Cardiac muscle cell (in vitro differentiated cells and primary cell): ENCODE measurements at regions not wholly inside any gene's neighbourhood (a gene's known extent, or its start where the extent isn't known, plus 50 kb on each side); places are given as distances from the start of the nearest gene placed in this dataset.

Experiments used
- DNase-seq, 2 donors: peaks; one replicate each; pipeline versions ENCODE4 v3.0.0 to v3.0.0-alpha.2; 2010 to 2017; ENCODE audit warnings: low read depth in 1 of 2, low spot score in 1 of 2
- H3K27ac ChIP-seq: fragments of 200-600 bp; sonication (generic); 2 replicates; pipeline ENCODE4 v1.5.1; 2016
- H3K27me3 ChIP-seq: fragments of 200-600 bp; sonication (generic); 2 replicates; pipeline ENCODE4 v1.6.0; 2016; ENCODE audit warnings: control low read depth
- H3K36me3 ChIP-seq: fragments of 200-600 bp; sonication (generic); 2 replicates; pipeline ENCODE4 v1.5.1; 2016; ENCODE audit warnings: control low read depth
- H3K4me1 ChIP-seq: fragments of 200-600 bp; sonication (generic); 2 replicates; pipeline ENCODE4 v1.8.1; 2017; ENCODE audit warnings: low read depth, mild to moderate bottlenecking, mixed run types
- H3K4me3 ChIP-seq: fragments of 200-600 bp; sonication (generic); 2 replicates; pipeline ENCODE4 v1.5.1; 2016; ENCODE audit warnings: mild to moderate bottlenecking
- H3K9me3 ChIP-seq: fragments of 200-600 bp; sonication (generic); 2 replicates; pipeline ENCODE4 v1.5.1; 2017; ENCODE audit warnings: low read depth, mild to moderate bottlenecking, control low read depth
- TF ChIP-seq, protein P1 (sequence below): IDR thresholded peaks from 2 replicates; pipeline ENCODE4 v1.5.1; 2012; ENCODE audit warnings: low read depth, mild to moderate bottlenecking, low read length

DNA sequence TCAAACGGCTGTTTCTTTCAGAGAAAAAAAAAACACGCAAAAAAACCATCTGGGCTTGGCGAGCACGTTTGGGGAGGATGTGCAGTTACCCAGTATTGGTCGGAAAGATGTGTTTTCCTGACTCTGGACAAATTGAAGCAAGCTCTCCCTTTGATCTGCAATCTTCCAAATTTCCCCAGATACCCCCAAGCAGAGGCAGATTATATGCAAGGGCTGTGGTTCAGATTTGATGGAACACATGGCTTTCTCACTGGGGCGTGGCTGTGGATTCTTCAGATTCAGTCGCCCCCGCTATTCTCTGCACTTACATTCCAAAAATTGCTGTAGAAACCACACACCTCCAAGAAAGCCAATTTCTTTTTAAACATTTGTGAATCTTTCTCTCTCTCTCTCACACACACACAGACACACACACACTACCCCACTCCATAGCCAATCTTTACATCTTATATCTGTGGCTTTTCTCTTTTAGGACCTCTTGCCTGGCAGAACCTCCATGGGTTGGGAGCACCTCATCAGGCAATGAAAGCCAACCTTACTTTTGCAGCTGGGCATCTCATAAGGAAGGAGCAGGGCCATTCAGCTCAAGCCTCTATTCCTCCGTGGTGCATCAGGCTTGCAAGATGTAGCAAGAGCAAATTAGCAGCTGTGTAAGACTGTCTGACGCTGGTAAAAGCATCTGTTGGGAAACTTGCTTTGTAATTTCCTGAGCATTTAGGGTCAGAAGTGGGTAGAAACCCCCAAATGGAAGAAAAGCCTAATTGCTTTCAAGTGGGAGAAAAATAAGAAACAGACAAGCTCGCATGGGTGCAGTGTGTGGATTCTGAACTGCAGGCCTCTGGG is 103.9 kb upstream of the FAM20A start:
- Histone ChIP-seq H3K27ac (no peak overlapping the region), H3K27me3 (no peaks in the 10 kb centered on the region), H3K4me3 (no peak overlapping the region), H3K36me3 (no peaks in the 10 kb centered on the region), H3K9me3 (no peaks in the 10 kb centered on the region), H3K4me1 (peaks cover 17% of the 10 kb centered on the region)
- peak in 1 of 2 donors; percentile 85 for DNase-seq
- TF ChIP-seq, protein P1, sequence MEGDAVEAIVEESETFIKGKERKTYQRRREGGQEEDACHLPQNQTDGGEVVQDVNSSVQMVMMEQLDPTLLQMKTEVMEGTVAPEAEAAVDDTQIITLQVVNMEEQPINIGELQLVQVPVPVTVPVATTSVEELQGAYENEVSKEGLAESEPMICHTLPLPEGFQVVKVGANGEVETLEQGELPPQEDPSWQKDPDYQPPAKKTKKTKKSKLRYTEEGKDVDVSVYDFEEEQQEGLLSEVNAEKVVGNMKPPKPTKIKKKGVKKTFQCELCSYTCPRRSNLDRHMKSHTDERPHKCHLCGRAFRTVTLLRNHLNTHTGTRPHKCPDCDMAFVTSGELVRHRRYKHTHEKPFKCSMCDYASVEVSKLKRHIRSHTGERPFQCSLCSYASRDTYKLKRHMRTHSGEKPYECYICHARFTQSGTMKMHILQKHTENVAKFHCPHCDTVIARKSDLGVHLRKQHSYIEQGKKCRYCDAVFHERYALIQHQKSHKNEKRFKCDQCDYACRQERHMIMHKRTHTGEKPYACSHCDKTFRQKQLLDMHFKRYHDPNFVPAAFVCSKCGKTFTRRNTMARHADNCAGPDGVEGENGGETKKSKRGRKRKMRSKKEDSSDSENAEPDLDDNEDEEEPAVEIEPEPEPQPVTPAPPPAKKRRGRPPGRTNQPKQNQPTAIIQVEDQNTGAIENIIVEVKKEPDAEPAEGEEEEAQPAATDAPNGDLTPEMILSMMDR = no peak

DNA sequence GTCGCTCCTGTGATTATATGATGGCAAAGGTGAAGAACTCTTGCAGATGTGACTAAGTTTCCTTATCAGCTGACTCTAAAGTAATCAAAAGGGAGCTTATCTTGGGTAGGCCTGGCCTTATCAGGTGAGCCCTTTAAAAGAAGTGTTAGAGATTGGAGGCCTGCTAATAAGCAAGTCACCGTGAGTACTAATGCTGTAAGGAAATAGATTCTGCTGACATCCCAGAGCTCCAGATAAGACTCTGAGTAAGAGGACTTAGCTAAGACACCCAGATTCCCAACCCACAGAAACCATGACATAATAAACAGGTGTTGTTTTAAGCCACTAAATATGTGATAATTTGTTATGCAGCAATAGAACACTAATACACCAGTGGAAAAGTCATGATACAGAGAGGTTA is 99.9 kb upstream of the FAM20A start:
- Histone ChIP-seq H3K9me3 (no peaks in the 10 kb centered on the region), H3K27me3 (no peaks in the 10 kb centered on the region), H3K36me3 (no peaks in the 10 kb centered on the region), H3K4me3 (no peak overlapping the region), H3K4me1 (peaks cover 19% of the 10 kb centered on the region), H3K27ac (peak overlapping the region; percentile 15)
- DNase-seq = peak; percentile 11 to 41
- TF ChIP-seq, protein P1 = no peak

DNA sequence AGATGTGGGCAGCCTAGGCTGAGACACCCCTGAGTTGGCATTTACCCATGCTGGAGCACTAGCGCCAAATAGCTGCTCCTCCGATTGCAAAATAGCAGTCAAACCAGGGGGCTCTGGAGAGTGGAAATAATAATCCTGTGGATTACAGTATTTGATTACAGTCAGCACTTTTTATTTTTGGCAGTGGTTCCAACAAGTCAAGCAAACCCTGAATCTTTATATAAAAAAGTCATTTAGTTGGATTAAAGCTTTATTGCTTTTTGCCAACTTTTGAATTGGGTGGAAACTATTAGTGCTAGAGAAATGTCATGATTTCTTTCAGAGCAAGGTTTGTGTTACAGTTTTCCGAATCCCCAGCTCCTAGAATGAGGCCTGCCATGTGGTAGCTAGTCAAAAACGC is 99.3 kb upstream of the FAM20A start:
- Histone ChIP-seq H3K4me1 (peaks cover 19% of the 10 kb centered on the region), H3K4me3 (no peak overlapping the region), H3K9me3 (no peaks in the 10 kb centered on the region), H3K27ac (peak overlapping the region; percentile 15), H3K36me3 (no peaks in the 10 kb centered on the region), H3K27me3 (no peaks in the 10 kb centered on the region)
- TF ChIP-seq, protein P1 = no peak
- no peak for DNase-seq

DNA sequence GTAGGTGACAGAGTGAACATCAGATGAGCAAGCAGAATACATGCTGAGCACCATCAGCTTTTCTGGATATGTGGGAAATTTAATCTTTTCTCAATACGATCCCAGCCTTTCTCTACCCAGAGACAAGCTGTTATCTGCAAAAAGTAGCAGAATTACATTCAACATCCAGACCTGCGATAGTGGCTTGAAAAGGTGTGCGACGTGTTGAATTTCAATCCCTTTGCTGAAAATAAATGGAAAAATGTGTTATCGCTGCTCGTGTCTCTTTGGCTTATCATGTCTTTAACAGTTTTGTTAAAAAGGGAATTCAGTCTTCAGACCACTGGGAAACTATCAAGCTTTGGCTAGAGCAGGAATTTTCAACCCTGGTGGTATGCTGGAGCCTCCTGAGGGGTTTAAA is 98.8 kb upstream of the FAM20A start:
- no peak overlapping the region for H3K4me3 ChIP-seq
- H3K27ac ChIP-seq = no peak overlapping the region
- no peaks in the 10 kb centered on the region for H3K9me3 ChIP-seq
- no peak for DNase-seq
- peaks cover 19% of the 10 kb centered on the region for H3K4me1 ChIP-seq
- no peaks in the 10 kb centered on the region for H3K36me3 ChIP-seq
- TF ChIP-seq, protein P1 = no peak
- no peaks in the 10 kb centered on the region for H3K27me3 ChIP-seq

DNA sequence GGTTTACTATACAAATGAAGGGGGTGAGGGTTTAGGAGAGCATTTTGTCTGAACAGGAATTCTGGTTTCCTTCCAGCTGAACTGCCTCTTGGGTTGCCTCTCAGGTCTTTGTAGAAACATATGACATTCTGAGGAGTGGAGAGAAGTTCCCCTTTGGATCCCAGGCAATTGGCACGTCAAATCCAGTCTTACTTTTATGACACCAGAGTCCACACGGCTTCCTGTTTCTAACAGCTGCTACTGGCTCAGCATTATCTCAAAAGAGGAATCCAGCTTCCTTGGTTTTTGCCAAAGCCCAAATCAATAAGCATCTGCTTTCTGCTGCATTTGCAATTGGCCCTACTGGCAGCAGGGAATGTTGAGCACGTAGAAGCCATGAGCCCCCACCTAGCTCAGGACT is 97.6 kb upstream of the FAM20A start:
- DNase-seq = peak in 1 of 2 donors; percentile 69
- Histone ChIP-seq H3K27ac (no peak overlapping the region), H3K4me3 (no peak overlapping the region), H3K36me3 (no peaks in the 10 kb centered on the region), H3K9me3 (no peaks in the 10 kb centered on the region), H3K27me3 (no peaks in the 10 kb centered on the region), H3K4me1 (peaks cover 19% of the 10 kb centered on the region)
- TF ChIP-seq, protein P1 = no peak
